ENCODE measurements at regions not wholly inside any gene's neighbourhood (a gene's known extent, or its start where the extent isn't known, plus 50 kb on each side); places are given as distances from the start of the nearest gene placed in this dataset.
"Not testable (repeated sequence)": the region's sequence is repeated elsewhere in the genome, so short reads cannot be mapped to it uniquely, and the experiment has no call there.

- Mint-ChIP-seq H3K4me1 (no peaks in the 10 kb centered on the region), H3K4me3 (no peak overlapping the region), H3K27ac (no peak overlapping the region), H3K27me3 (no peaks in the 10 kb centered on the region), H3K9me3 (peaks cover 8% of the 10 kb centered on the region in 2 donors)
- DNase-seq = no peak
- ATAC-seq = no peak
These were observed 100.1 kb downstream of the LSMEM1 start for GRCh38 chr7:112580717-112581435.

GRCh38 chr7:112581529-112581928 is 100.7 kb downstream of the LSMEM1 start:
- H3K27me3 Mint-ChIP-seq = no peaks in the 10 kb centered on the region
- H3K27ac Mint-ChIP-seq = no peak overlapping the region
- peaks cover 1 to 2% of the 10 kb centered on the region in 2 donors for H3K9me3 Mint-ChIP-seq
- ATAC-seq (no peak), DNase-seq (no peak)
- no peak overlapping the region for H3K4me3 Mint-ChIP-seq
- H3K4me1 Mint-ChIP-seq = no peaks in the 10 kb centered on the region

- DNase-seq = no peak
- no peaks in the 10 kb centered on the region for H3K27me3 Mint-ChIP-seq
- no peaks in the 10 kb centered on the region for H3K4me1 Mint-ChIP-seq
- no peak overlapping the region for H3K4me3 Mint-ChIP-seq
- H3K27ac Mint-ChIP-seq = no peak overlapping the region
- no peak for ATAC-seq
- H3K9me3 Mint-ChIP-seq = no peaks in the 10 kb centered on the region
These were observed 103.5 kb downstream of the LSMEM1 start for GRCh38 chr7:112584290-112584689.

DNA sequence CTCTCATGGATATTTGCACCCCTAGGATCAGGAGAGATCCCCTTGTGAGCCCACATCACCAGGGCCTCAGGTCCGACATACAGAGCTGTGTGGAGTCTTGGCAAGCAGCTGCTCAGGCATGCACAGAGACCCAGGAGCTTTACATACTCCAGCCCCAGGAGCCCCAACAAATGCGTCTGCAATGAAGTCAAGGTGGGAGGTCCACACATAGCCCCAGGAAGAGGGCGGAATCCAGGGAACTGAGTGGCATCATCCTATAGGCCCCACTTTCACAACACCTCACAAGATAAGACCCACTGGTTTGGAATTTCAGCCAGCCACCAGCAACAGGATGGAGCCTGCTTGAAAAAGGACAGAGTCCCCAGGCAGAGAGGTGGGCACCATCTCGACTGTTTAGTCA is 106.7 kb downstream of the LSMEM1 start:
- Mint-ChIP-seq H3K9me3 (no peaks in the 10 kb centered on the region), H3K4me3 (no peak overlapping the region), H3K27ac (no peak overlapping the region), H3K27me3 (peaks cover 2% of the 10 kb centered on the region), H3K4me1 (no peaks in the 10 kb centered on the region)
- ATAC-seq (no peak), DNase-seq (no peak)

GRCh38 chr7:112592565-112593263 is 111.9 kb downstream of the LSMEM1 start:
- not testable (repeated sequence) for H3K4me1 Mint-ChIP-seq, H3K27me3 Mint-ChIP-seq, ATAC-seq, H3K27ac Mint-ChIP-seq, H3K4me3 Mint-ChIP-seq, DNase-seq, H3K9me3 Mint-ChIP-seq

- peaks cover 8% of the 10 kb centered on the region for H3K27me3 Mint-ChIP-seq
- ATAC-seq (no peak), DNase-seq (no peak)
These were observed 113.6 kb downstream of the LSMEM1 start for GRCh38 chr7:112594397-112594796.

GRCh38 chr7:112596260-112596659 is 115.5 kb downstream of the LSMEM1 start:
- Mint-ChIP-seq H3K27ac (no peak overlapping the region), H3K4me3 (no peak overlapping the region), H3K4me1 (no peaks in the 10 kb centered on the region), H3K9me3 (no peaks in the 10 kb centered on the region), H3K27me3 (peaks cover 8% of the 10 kb centered on the region)
- DNase-seq = no peak
- ATAC-seq = no peak

More at GRCh38 chr7:112594397-112594796, 113.6 kb downstream of the LSMEM1 start:
- Mint-ChIP-seq H3K4me1 (no peaks in the 10 kb centered on the region), H3K9me3 (no peaks in the 10 kb centered on the region), H3K27ac (no peak overlapping the region), H3K4me3 (no peak overlapping the region)

DNA sequence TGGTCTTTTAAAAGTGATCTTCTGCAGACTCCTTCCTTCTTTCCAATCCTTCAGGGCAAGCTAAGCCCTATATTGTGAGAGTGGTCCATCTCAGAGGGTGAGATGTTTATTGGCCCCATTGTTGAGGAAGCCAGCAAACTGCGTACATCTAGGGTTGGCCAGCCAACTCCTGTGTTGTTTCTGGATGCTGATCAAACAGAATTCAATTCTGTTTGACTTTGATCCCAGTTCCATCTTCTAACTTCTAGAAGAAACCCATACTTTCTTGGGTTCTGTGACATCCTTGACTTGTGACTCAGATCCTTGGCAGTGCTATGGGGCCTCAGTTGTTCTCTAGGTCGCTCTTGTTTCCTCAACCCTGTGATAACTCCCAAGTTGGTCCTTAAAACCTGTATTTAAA is 116.2 kb downstream of the LSMEM1 start:
- ATAC-seq (no peak), DNase-seq (no peak)
- H3K9me3 Mint-ChIP-seq = no peaks in the 10 kb centered on the region
- no peak overlapping the region for H3K27ac Mint-ChIP-seq
- H3K4me3 Mint-ChIP-seq = no peak overlapping the region
- H3K27me3 Mint-ChIP-seq = peaks cover 8% of the 10 kb centered on the region
- H3K4me1 Mint-ChIP-seq = no peaks in the 10 kb centered on the region

GRCh38 chr7:112603673-112604072 is 122.9 kb downstream of the LSMEM1 start:
- ATAC-seq (no peak), DNase-seq (no peak)
- H3K4me1 Mint-ChIP-seq = no peaks in the 10 kb centered on the region
- no peak overlapping the region for H3K27ac Mint-ChIP-seq
- H3K27me3 Mint-ChIP-seq = peaks cover 21% of the 10 kb centered on the region
- H3K9me3 Mint-ChIP-seq = no peaks in the 10 kb centered on the region
- no peak overlapping the region for H3K4me3 Mint-ChIP-seq

DNA sequence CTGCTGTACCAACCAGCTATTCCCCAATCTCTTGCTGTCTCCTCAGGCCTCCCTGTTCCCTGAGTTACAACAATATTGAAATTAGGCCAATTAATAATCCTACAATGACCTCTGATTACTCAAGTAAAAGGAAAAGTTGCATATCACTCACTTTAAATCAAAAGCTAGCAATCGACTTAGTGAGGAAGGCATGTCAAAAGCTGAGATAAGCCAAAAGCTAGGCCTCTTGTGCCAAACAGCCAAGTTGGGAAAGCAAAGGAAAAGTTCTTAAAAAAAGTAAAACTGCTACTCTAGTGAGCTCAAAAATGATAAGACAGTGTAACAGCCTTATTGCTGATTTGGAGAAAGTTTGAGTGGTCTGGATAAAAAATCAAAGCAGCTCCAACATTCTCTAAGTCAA is 129.8 kb downstream of the LSMEM1 start:
- H3K4me1 Mint-ChIP-seq = no peaks in the 10 kb centered on the region
- H3K4me3 Mint-ChIP-seq = no peak overlapping the region
- ATAC-seq (no peak), DNase-seq (no peak)
- H3K27ac Mint-ChIP-seq = no peak overlapping the region
- H3K9me3 Mint-ChIP-seq = no peaks in the 10 kb centered on the region
- H3K27me3 Mint-ChIP-seq = peaks cover 14% of the 10 kb centered on the region

DNA sequence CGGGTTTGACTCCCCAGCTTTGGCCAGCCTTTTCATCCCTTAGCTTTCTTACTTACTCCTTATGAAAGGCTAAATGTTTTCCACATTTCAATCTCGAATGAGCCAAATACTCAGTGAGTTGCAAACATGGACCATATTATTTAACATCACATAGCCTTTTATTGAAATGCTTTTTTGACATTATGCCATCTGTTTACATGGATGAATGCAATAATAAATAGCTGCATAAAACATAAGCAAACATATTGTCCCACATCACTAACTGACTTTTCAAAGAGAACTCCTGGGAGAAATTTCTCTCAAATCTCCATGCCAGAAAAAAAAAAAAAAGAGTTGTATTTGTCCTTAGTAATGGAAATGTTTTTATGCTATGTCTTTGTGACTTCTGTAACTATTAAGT is 134.9 kb downstream of the LSMEM1 start:
- Mint-ChIP-seq H3K4me3 (no peak overlapping the region), H3K9me3 (peaks cover 0 to 7% of the 10 kb centered on the region in 2 donors), H3K4me1 (no peaks in the 10 kb centered on the region), H3K27ac (no peak overlapping the region), H3K27me3 (peaks cover 21% of the 10 kb centered on the region)
- no peak for DNase-seq
- ATAC-seq = no peak

GRCh38 chr7:112616295-112616694 is 135.5 kb downstream of the LSMEM1 start:
- DNase-seq = no peak
- no peak for ATAC-seq
- H3K4me3 Mint-ChIP-seq = no peak overlapping the region
- no peak overlapping the region for H3K27ac Mint-ChIP-seq
- H3K9me3 Mint-ChIP-seq = peaks cover 0 to 7% of the 10 kb centered on the region in 2 donors
- H3K27me3 Mint-ChIP-seq = peaks cover 23% of the 10 kb centered on the region
- H3K4me1 Mint-ChIP-seq = no peaks in the 10 kb centered on the region

GRCh38 chr7:112619343-112619742 is 138.6 kb downstream of the LSMEM1 start:
- no peak for DNase-seq
- Mint-ChIP-seq H3K4me1 (no peaks in the 10 kb centered on the region), H3K9me3 (peaks cover 7 to 11% of the 10 kb centered on the region in 2 donors), H3K27ac (no peak overlapping the region), H3K27me3 (peaks cover 32% of the 10 kb centered on the region), H3K4me3 (no peak overlapping the region)
- no peak for ATAC-seq

- Mint-ChIP-seq H3K27me3 (peaks cover 24% of the 10 kb centered on the region), H3K27ac (no peak overlapping the region), H3K4me3 (no peak overlapping the region), H3K9me3 (peaks cover 4 to 11% of the 10 kb centered on the region in 2 donors), H3K4me1 (no peaks in the 10 kb centered on the region)
- DNase-seq (no peak), ATAC-seq (no peak)
These were observed 141.4 kb downstream of the LSMEM1 start for GRCh38 chr7:112622159-112622715.

GRCh38 chr7:112624416-112624815 is 143.6 kb downstream of the LSMEM1 start:
- Mint-ChIP-seq H3K27me3 (peaks cover 16% of the 10 kb centered on the region), H3K9me3 (peaks cover 4 to 16% of the 10 kb centered on the region in 2 donors), H3K4me3 (no peak overlapping the region), H3K4me1 (no peaks in the 10 kb centered on the region), H3K27ac (no peak overlapping the region)
- ATAC-seq (no peak), DNase-seq (no peak)

- no peak overlapping the region for H3K4me3 Mint-ChIP-seq
- ATAC-seq (no peak), DNase-seq (no peak)
- no peaks in the 10 kb centered on the region for H3K27me3 Mint-ChIP-seq
- no peaks in the 10 kb centered on the region for H3K4me1 Mint-ChIP-seq
- peaks cover 0 to 9% of the 10 kb centered on the region in 2 donors for H3K9me3 Mint-ChIP-seq
- H3K27ac Mint-ChIP-seq = no peak overlapping the region
These were observed 149.8 kb downstream of the LSMEM1 start for GRCh38 chr7:112630565-112630964.

Data from stimulated activated naive CD8-positive, alpha-beta T cell treated with anti-CD3 and anti-CD28 coated beads, Interleukin-15, amount 100 ng/mL, for 72 hours (primary cell).